Hepatocyte (in vitro differentiated cells): ENCODE measurements at regions not wholly inside any gene's neighbourhood (a gene's known extent, or its start where the extent isn't known, plus 50 kb on each side); places are given as distances from the start of the nearest gene placed in this dataset. TPM values are rescaled to one million over a fixed set of nuclear protein-coding genes. Genes with fewer than 3 reads are reported as not detected.

Experiments used
- DNase-seq: peaks from one replicate; pipeline ENCODE4 v3.0.0-alpha.2; 2016; ENCODE audit warnings: low spot score
- H2AFZ ChIP-seq: fragments of 200-600 bp; sonication (generic); 2 replicates; pipeline ENCODE4 v1.6.0; 2016; ENCODE audit warnings: antibody characterized with exemption, mild to moderate bottlenecking
- H3K27ac ChIP-seq: fragments of 200-600 bp; sonication (generic); 2 replicates; pipeline ENCODE4 v1.5.1; 2016; ENCODE audit warnings: mild to moderate bottlenecking
- H3K27me3 ChIP-seq: fragments of 200-600 bp; sonication (generic); 2 replicates; pipeline ENCODE4 v1.6.1; 2016
- H3K36me3 ChIP-seq: fragments of 200-600 bp; sonication (generic); replicated peaks from 2 replicates; pipeline ENCODE4 v1.5.1; 2016; ENCODE audit warnings: low read depth; ENCODE audit not compliant: insufficient read depth
- H3K4me1 ChIP-seq: fragments of 200-600 bp; sonication (generic); 2 replicates; pipeline ENCODE4 v1.5.1; 2016; ENCODE audit warnings: mild to moderate bottlenecking, moderate library complexity; ENCODE audit not compliant: insufficient read depth
- H3K4me2 ChIP-seq: fragments of 200-600 bp; sonication (generic); 2 replicates; pipeline ENCODE4 v1.6.0; 2016
- H3K4me3 ChIP-seq: fragments of 200-600 bp; sonication (generic); 2 replicates; pipeline ENCODE4 v1.5.1; 2016; ENCODE audit warnings: mild to moderate bottlenecking
- H3K79me2 ChIP-seq: fragments of 200-600 bp; sonication (generic); 2 replicates; pipeline ENCODE4 v1.6.0; 2017; ENCODE audit warnings: mild to moderate bottlenecking
- H3K9me2 ChIP-seq: fragments of 200-600 bp; sonication (generic); replicated peaks from 2 replicates; pipeline ENCODE4 v1.6.0; 2017; ENCODE audit warnings: mild to moderate bottlenecking; ENCODE audit not compliant: insufficient read depth
- H3K9me3 ChIP-seq: fragments of 200-600 bp; sonication (generic); 2 replicates; pipeline ENCODE4 v1.5.1; 2016; ENCODE audit warnings: low read depth, mild to moderate bottlenecking
- H4K20me1 ChIP-seq: fragments of 200-600 bp; sonication (generic); 2 replicates; pipeline ENCODE4 v1.6.0; 2016; ENCODE audit warnings: mild to moderate bottlenecking; ENCODE audit not compliant: insufficient read depth, poor library complexity, severe bottlenecking
- EZH2 ChIP-seq: fragments of 200-600 bp; sonication (generic); IDR thresholded peaks from 2 replicates; pipeline ENCODE4 v1.6.1; 2016; ENCODE audit warnings: antibody characterized with exemption, mild to moderate bottlenecking, borderline replicate concordance
- EZH2phosphoT487 ChIP-seq: fragments of 200-600 bp; sonication (generic); IDR thresholded peaks from one replicate; pipeline ENCODE4 v1.6.1; 2018; ENCODE audit warnings: antibody characterized with exemption, mild to moderate bottlenecking, low read depth, moderate library complexity; ENCODE audit not compliant: unreplicated experiment, severe bottlenecking
- WGBS: methylation state at CpG from one replicate; pipeline ENCODE4 v1.1.6; 2016; ENCODE audit warnings: low lambda C conversion rate; ENCODE audit errors: missing lambda C conversion rate; 5-methylcytosine and 5-hydroxymethylcytosine counted together
- small RNA-seq: library from RNA; depleted of rRNA; stranded (forward); fragments of <200 nt; gene quantifications from one replicate; pipeline ENCODE3, GENCODE V24; 2014
- TF ChIP-seq, protein P1 (sequence below): fragments of 200-600 bp; sonication (generic); IDR thresholded peaks from 2 replicates; pipeline ENCODE4 v1.5.1; 2016; ENCODE audit warnings: antibody characterized with exemption, mild to moderate bottlenecking; ENCODE audit not compliant: poor library complexity

DNA sequence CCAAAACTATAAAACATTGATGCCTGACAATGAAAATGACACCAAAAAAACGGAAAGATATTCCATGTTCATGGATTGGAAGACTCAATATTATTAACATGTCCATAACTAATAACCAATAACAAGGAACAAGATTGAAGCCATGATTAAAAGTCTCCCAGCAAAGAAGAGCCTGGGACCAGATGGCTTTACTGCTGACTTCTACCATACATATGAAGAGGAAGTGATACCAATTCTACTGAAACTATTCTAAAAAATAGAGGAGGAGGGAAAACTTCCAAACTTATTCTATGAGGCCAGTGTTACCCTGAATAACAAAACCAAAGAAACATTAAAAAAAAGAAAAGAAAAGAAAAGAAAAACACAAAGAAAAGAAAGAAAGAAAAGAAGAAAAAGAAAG is 54.6 kb upstream of the ATF7IP start:
- H4K20me1 ChIP-seq, result no peaks in the 10 kb centered on the region
- H3K36me3 ChIP-seq, result no peaks in the 10 kb centered on the region
- no peak overlapping the region for H2AFZ ChIP-seq
- H3K27ac ChIP-seq, result no peak overlapping the region
- WGBS, result 86% methylated on average over 1 of the region's 1 CpG
- H3K4me3 ChIP-seq, result no peak overlapping the region
- H3K9me2 ChIP-seq, result no peaks in the 10 kb centered on the region
- DNase-seq, result no peak
- TF ChIP-seq EZH2phosphoT487, result no peak
- TF ChIP-seq, protein P1, sequence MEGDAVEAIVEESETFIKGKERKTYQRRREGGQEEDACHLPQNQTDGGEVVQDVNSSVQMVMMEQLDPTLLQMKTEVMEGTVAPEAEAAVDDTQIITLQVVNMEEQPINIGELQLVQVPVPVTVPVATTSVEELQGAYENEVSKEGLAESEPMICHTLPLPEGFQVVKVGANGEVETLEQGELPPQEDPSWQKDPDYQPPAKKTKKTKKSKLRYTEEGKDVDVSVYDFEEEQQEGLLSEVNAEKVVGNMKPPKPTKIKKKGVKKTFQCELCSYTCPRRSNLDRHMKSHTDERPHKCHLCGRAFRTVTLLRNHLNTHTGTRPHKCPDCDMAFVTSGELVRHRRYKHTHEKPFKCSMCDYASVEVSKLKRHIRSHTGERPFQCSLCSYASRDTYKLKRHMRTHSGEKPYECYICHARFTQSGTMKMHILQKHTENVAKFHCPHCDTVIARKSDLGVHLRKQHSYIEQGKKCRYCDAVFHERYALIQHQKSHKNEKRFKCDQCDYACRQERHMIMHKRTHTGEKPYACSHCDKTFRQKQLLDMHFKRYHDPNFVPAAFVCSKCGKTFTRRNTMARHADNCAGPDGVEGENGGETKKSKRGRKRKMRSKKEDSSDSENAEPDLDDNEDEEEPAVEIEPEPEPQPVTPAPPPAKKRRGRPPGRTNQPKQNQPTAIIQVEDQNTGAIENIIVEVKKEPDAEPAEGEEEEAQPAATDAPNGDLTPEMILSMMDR, result no peak
- TF ChIP-seq EZH2, result no peak
- H3K27me3 ChIP-seq, result no peaks in the 10 kb centered on the region
- no peaks in the 10 kb centered on the region for H3K9me3 ChIP-seq
- H3K4me2 ChIP-seq, result no peak overlapping the region
- no peaks in the 10 kb centered on the region for H3K79me2 ChIP-seq
- no peaks in the 10 kb centered on the region for H3K4me1 ChIP-seq

DNA sequence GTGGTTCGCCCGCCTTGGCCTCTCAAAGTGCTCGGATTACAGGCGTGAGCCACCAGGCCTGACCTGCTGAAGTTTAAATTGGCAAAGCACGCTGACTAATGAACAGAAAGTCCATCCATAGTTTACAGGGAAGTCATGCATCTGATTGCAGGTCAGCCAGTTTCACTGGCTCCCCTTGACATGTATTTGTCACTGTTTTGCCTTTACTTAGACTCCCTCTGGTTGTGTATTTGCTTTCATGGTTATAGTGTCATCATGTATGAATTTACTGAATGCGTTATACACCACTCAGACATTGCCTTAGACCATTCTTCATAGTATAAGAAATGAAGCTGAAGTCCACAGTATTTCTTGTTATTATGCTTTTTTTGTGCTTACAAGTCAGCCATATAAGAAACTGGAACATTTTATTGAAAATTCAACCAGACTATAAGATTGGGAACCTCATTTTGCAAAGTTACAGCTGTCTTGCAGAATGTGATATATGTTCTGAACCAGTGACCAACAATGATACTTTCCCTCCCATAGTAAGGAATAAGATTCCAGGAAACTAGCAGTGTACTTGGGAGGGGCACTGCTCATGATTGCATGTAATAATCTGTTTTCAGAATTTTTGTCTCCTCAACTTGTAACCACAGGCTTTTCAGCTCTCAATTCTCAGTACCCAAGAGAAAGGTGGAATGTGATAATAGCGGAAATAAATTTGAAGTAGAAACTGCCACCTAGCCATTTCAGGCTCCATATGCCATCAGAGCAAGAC is 51.9 kb upstream of the ATF7IP start:
- Histone ChIP-seq H3K4me3 (no peak overlapping the region), H3K79me2 (no peaks in the 10 kb centered on the region), H2AFZ (no peak overlapping the region), H3K27ac (no peak overlapping the region), H3K9me2 (no peaks in the 10 kb centered on the region), H3K4me1 (no peaks in the 10 kb centered on the region), H3K36me3 (no peaks in the 10 kb centered on the region), H3K27me3 (no peaks in the 10 kb centered on the region), H3K9me3 (no peaks in the 10 kb centered on the region), H4K20me1 (no peaks in the 10 kb centered on the region), H3K4me2 (no peak overlapping the region)
- no peak for TF ChIP-seq EZH2
- TF ChIP-seq, protein P1, result no peak
- TF ChIP-seq EZH2phosphoT487, result no peak
- DNase-seq, result no peak
- WGBS, result 94% methylated on average over 7 of the region's 7 CpGs

DNA sequence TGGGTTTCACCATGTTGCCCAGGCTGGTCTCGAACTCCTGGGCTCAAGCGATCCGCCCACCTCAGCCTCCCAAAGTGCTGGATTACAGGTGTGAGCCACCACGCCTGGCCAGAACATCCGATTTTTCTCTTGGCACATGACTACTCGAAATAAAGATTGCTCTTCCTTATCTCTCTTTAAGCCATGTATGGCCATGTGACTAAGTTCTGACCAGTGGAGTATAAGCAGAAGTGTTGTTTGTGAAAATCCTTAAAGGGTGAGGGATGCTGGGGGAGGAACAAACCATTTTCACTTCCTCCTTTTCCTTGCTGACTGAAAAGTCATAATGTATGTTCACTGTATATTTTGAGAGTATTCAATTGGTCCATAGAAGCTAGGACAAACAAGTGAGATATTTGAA is 50.7 kb upstream of the ATF7IP start:
- no peak overlapping the region for H2AFZ ChIP-seq
- no peaks in the 10 kb centered on the region for H3K36me3 ChIP-seq
- no peak for TF ChIP-seq EZH2phosphoT487
- H3K4me2 ChIP-seq, result no peak overlapping the region
- H3K79me2 ChIP-seq, result no peaks in the 10 kb centered on the region
- no peaks in the 10 kb centered on the region for H3K9me2 ChIP-seq
- no peak overlapping the region for H3K27ac ChIP-seq
- no peaks in the 10 kb centered on the region for H4K20me1 ChIP-seq
- no peaks in the 10 kb centered on the region for H3K9me3 ChIP-seq
- 95% methylated on average over 6 of the region's 6 CpGs for WGBS
- no peaks in the 10 kb centered on the region for H3K27me3 ChIP-seq
- H3K4me3 ChIP-seq, result no peak overlapping the region
- no peak for DNase-seq
- no peaks in the 10 kb centered on the region for H3K4me1 ChIP-seq

DNA sequence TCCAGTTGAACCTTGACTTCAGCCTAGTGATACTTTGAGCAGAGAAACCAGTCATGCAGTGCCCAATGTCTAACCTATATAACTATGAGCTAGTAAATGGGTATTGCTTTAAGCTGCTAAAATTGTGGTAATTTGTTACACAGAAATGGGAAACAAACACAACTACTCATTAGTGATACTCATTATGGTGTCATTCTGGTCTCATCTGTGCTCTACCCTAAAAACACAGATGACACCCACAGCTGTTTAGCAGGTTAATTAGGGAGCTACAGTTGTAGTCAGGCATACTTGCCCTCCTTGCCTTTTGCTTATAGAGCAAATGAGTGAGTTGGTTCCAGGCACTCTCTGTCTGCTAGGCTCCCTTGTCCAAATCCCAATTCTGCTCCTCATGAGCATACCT is 50.0 kb upstream of the ATF7IP start:
- TF ChIP-seq, protein P1, result no peak
- TF ChIP-seq EZH2 (no peak), EZH2phosphoT487 (no peak)
- Histone ChIP-seq H3K4me3 (no peak overlapping the region), H2AFZ (no peak overlapping the region), H3K4me2 (no peak overlapping the region), H3K79me2 (no peaks in the 10 kb centered on the region), H3K36me3 (no peaks in the 10 kb centered on the region), H3K9me2 (no peaks in the 10 kb centered on the region), H3K27ac (no peak overlapping the region), H3K4me1 (no peaks in the 10 kb centered on the region), H3K9me3 (no peaks in the 10 kb centered on the region), H3K27me3 (no peaks in the 10 kb centered on the region), H4K20me1 (no peaks in the 10 kb centered on the region)
- DNase-seq, result no peak

Small RNA genes in the stretch of these regions (small RNA-seq; reads per million reads assigned to genes)
- gene AC092470.1 (not detected), gene AC135001.1 (not detected), gene MRPS18CP4 (not detected), gene RNU6-491P (not detected)
